ENCODE measurements at regions not wholly inside any gene's neighbourhood (a gene's known extent, or its start where the extent isn't known, plus 50 kb on each side); places are given as distances from the start of the nearest gene placed in this dataset.
A peak's percentile ranks its signal among the peaks of the same experiment; 100 is the strongest.

- DNase-seq, result no peak
Observed at GRCh38 chr2:188078534-188078933, 213.1 kb upstream of the GULP1 start.

- DNase-seq, result peak; percentile 96
Observed at GRCh38 chr2:188079196-188079595, 212.5 kb upstream of the GULP1 start.

- no peak for DNase-seq
Observed at GRCh38 chr2:188085421-188085820, 206.3 kb upstream of the GULP1 start.

GRCh38 chr2:188089901-188090300 lies 201.8 kb upstream of the GULP1 start:
- DNase-seq, result peak; percentile 67

GRCh38 chr2:188091220-188091619 lies 200.5 kb upstream of the GULP1 start:
- no peak for DNase-seq

GRCh38 chr2:188092734-188093133 lies 198.9 kb upstream of the GULP1 start:
- DNase-seq, result no peak

GRCh38 chr2:188096910-188097309 lies 194.8 kb upstream of the GULP1 start:
- no peak for DNase-seq

- DNase-seq, result no peak
Observed at GRCh38 chr2:188102881-188103280, 188.8 kb upstream of the GULP1 start.

- DNase-seq, result peak; percentile 28
Observed at GRCh38 chr2:188114014-188114413, 177.7 kb upstream of the GULP1 start.

- DNase-seq, result no peak
Observed at GRCh38 chr2:188117706-188118105, 174.0 kb upstream of the GULP1 start.

- DNase-seq, result no peak
Observed at GRCh38 chr2:188118431-188118830, 173.2 kb upstream of the GULP1 start.

GRCh38 chr2:188119112-188119838 lies 172.4 kb upstream of the GULP1 start:
- no peak for DNase-seq

GRCh38 chr2:188122985-188123384 lies 168.7 kb upstream of the GULP1 start:
- DNase-seq, result no peak

GRCh38 chr2:188129677-188130076 lies 162.0 kb upstream of the GULP1 start:
- DNase-seq, result no peak

- DNase-seq, result no peak
Observed at GRCh38 chr2:188130317-188130716, 161.4 kb upstream of the GULP1 start.

GRCh38 chr2:188131281-188131680 lies 160.4 kb upstream of the GULP1 start:
- DNase-seq, result no peak

- no peak for DNase-seq
Observed at GRCh38 chr2:188132385-188132784, 159.3 kb upstream of the GULP1 start.

- no peak for DNase-seq
Observed at GRCh38 chr2:188134241-188134640, 157.4 kb upstream of the GULP1 start.

GRCh38 chr2:188138313-188138712 lies 153.4 kb upstream of the GULP1 start:
- DNase-seq, result no peak

- no peak for DNase-seq
Observed at GRCh38 chr2:188142088-188142487, 149.6 kb upstream of the GULP1 start.

GRCh38 chr2:188142636-188143295 lies 148.9 kb upstream of the GULP1 start:
- peak; percentile 69 for DNase-seq

- DNase-seq, result no peak
Observed at GRCh38 chr2:188145885-188146284, 145.8 kb upstream of the GULP1 start.

- DNase-seq, result no peak
Observed at GRCh38 chr2:188146888-188147287, 144.8 kb upstream of the GULP1 start.

- no peak for DNase-seq
Observed at GRCh38 chr2:188151670-188152069, 140.0 kb upstream of the GULP1 start.

Data from fibroblast of skin of right quadriceps (primary cell).